Body of pancreas (tissue), 4 donors: ENCODE measurements at regions not wholly inside any gene's neighbourhood (a gene's known extent, or its start where the extent isn't known, plus 50 kb on each side); places are given as distances from the start of the nearest gene placed in this dataset.

Source experiments
- CTCF ChIP-seq, 7 experiments: fragments of 450-650 bp in 4 of 7; fragments of 200-600 bp in 3 of 7; sonication (generic) in 3 of 7; IDR thresholded peaks; one replicate each; pipeline ENCODE4 v1.5.1; 2016 to 2019; ENCODE audit warnings: antibody characterized with exemption in 7 of 7
- POLR2A ChIP-seq, 3 donors: fragments of 450-650 bp; IDR thresholded peaks; one replicate each; pipeline ENCODE4 v1.6.1; 2016; ENCODE audit warnings: antibody characterized with exemption in 3 of 3, mild to moderate bottlenecking in 2 of 3

- TF ChIP-seq CTCF (IDR thresholded peaks at IDR 0.05) (no peak), POLR2A (IDR thresholded peaks at IDR 0.05) (no peak)
Observed at GRCh38 chr21:35249636-35250035, 200.5 kb upstream of the RUNX1 start.
